Neuronal stem cell (in vitro differentiated cells): ENCODE measurements at regions not wholly inside any gene's neighbourhood (a gene's known extent, or its start where the extent isn't known, plus 50 kb on each side); places are given as distances from the start of the nearest gene placed in this dataset.

Source experiments
- DNase-seq: peaks from one replicate; pipeline ENCODE4 v3.0.0-alpha.2; 2013; ENCODE audit warnings: low spot score
- H2AFZ ChIP-seq: one replicate; pipeline ENCODE4 v1.6.1; 2013; ENCODE audit warnings: mild to moderate bottlenecking, low read length, inconsistent platforms
- H2AK5ac ChIP-seq: 2 replicates; pipeline ENCODE4 v1.6.1; 2013; ENCODE audit warnings: low read depth, mild to moderate bottlenecking, inconsistent platforms, low read length, moderate library complexity, mixed read lengths
- H2BK120ac ChIP-seq: 2 replicates; pipeline ENCODE4 v1.6.1; 2013; ENCODE audit warnings: low read depth, mild to moderate bottlenecking, inconsistent platforms, low read length, moderate library complexity, mixed read lengths
- H2BK12ac ChIP-seq: one replicate; pipeline ENCODE4 v1.6.1; 2013; ENCODE audit warnings: low read length, inconsistent platforms
- H2BK15ac ChIP-seq: 2 replicates; pipeline ENCODE4 v1.6.1; 2013; ENCODE audit warnings: mild to moderate bottlenecking, low read length, inconsistent platforms, mixed read lengths
- H2BK5ac ChIP-seq: one replicate; pipeline ENCODE4 v1.6.1; 2013; ENCODE audit warnings: inconsistent platforms, mild to moderate bottlenecking, low read length, moderate library complexity
- H3K14ac ChIP-seq: one replicate; pipeline ENCODE4 v1.6.1; 2013; ENCODE audit warnings: low read length, inconsistent platforms
- H3K18ac ChIP-seq: 2 replicates; pipeline ENCODE4 v1.6.1; 2013; ENCODE audit warnings: low read length, inconsistent platforms
- H3K23ac ChIP-seq: 2 replicates; pipeline ENCODE4 v1.6.1; 2013; ENCODE audit warnings: low read depth, mild to moderate bottlenecking, mixed read lengths, low read length, inconsistent platforms; ENCODE audit not compliant: poor library complexity
- H3K27ac ChIP-seq: replicated peaks from 3 replicates; pipeline ENCODE4 v1.5.1; 2013; ENCODE audit warnings: low read length, inconsistent platforms
- H3K27me3 ChIP-seq, 3 experiments: 2 replicates each; pipeline ENCODE4 v1.6.1; 2013; ENCODE audit warnings: low read length in 3 of 3, mild to moderate bottlenecking in 2 of 3, inconsistent platforms in 1 of 3, low read depth in 1 of 3, mixed read lengths in 1 of 3, moderate library complexity in 1 of 3; ENCODE audit not compliant: control insufficient read depth in 3 of 3, insufficient read depth in 3 of 3
- H3K36me3 ChIP-seq, 2 donors: replicated peaks in 1 of 2; 2 replicates each; pipeline ENCODE4 v1.6.1; 2013; ENCODE audit warnings: low read length in 2 of 2; ENCODE audit not compliant: control insufficient read depth in 2 of 2, insufficient read depth in 2 of 2
- H3K4ac ChIP-seq: 2 replicates; pipeline ENCODE4 v1.6.1; 2013; ENCODE audit warnings: inconsistent platforms, mild to moderate bottlenecking, low read length, moderate library complexity
- H3K4me1 ChIP-seq, 2 donors: 1 replicate in 1 of 2; 2 replicates in 1 of 2; pipeline ENCODE4 v1.6.1; 2013; ENCODE audit warnings: low read length in 2 of 2, low read depth in 1 of 2; ENCODE audit not compliant: control insufficient read depth in 2 of 2, insufficient read depth in 1 of 2
- H3K4me2 ChIP-seq: one replicate; pipeline ENCODE4 v1.6.1; 2013; ENCODE audit warnings: mild to moderate bottlenecking, low read length, inconsistent platforms; ENCODE audit not compliant: insufficient read depth, poor library complexity, severe bottlenecking
- H3K4me3 ChIP-seq, 2 donors: 2 replicates each; pipeline ENCODE4 v1.5.1; 2013; ENCODE audit warnings: low read length in 2 of 2, mild to moderate bottlenecking in 2 of 2, inconsistent platforms in 1 of 2, moderate library complexity in 1 of 2
- H3K79me1 ChIP-seq: one replicate; pipeline ENCODE4 v1.6.1; 2013; ENCODE audit warnings: low read depth, mild to moderate bottlenecking, inconsistent platforms, low read length, moderate library complexity
- H3K9ac ChIP-seq: one replicate; pipeline ENCODE4 v1.6.1; 2013; ENCODE audit warnings: mild to moderate bottlenecking, low read depth, low read length, inconsistent platforms; ENCODE audit not compliant: poor library complexity
- H3K9me3 ChIP-seq, 2 donors: replicated peaks in 1 of 2; 2 replicates each; pipeline versions ENCODE3 to v1.6.1; 2013; ENCODE audit warnings: low read length in 2 of 2, mild to moderate bottlenecking in 2 of 2, inconsistent platforms in 1 of 2, low read depth in 1 of 2, mixed read lengths in 1 of 2, moderate library complexity in 1 of 2; ENCODE audit not compliant: control insufficient read depth in 2 of 2, insufficient read depth in 1 of 2
- H4K8ac ChIP-seq: one replicate; pipeline ENCODE4 v1.6.1; 2013; ENCODE audit warnings: low read depth, mild to moderate bottlenecking, inconsistent platforms, low read length, moderate library complexity
- H4K91ac ChIP-seq: one replicate; pipeline ENCODE4 v1.6.1; 2013; ENCODE audit warnings: low read length, low read depth, mild to moderate bottlenecking, inconsistent platforms; ENCODE audit not compliant: poor library complexity
- WGBS, 2 donors: extraction: QIAGEN DNeasy Blood & Tissue Kit; methylation state at CpG; one replicate each; pipeline ENCODE4 v1.1.7; 2013; ENCODE audit warnings: missing lambda C conversion rate in 2 of 2, mixed read lengths in 1 of 2; ENCODE audit not compliant: insufficient read length in 2 of 2, insufficient replicate concordance in 1 of 2; ENCODE audit errors: extremely low coverage in 2 of 2; 5-methylcytosine and 5-hydroxymethylcytosine counted together

DNA sequence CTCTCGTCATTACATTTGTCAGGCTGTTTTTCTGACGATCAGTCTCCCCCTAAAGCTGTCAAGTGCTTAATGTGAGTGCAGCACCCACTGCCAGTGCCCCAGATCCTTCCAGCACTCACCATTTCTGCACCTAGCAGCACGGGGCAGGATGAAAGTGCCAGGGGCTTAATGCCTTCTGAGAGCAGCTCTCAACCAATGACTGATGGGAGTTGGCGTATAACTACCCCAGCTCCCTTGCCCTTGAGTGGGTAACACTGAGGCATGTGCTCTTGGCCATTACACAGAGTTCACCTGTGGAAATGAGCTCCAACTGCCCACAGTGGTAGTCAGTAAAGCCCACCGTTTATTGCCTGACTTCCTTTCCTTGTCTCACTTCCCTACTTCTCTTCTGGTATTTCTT lies 226.2 kb upstream of the BCOR start:
- no CpG with 5 or more reads among the region's 5 CpGs for WGBS, 2 donors
- H3K4me1 ChIP-seq, result no peaks in the 10 kb centered on the region
- no peak overlapping the region for H3K9ac ChIP-seq
- no peak overlapping the region for H4K8ac ChIP-seq
- no peaks in the 10 kb centered on the region for H3K79me1 ChIP-seq
- no peak overlapping the region for H2BK12ac ChIP-seq
- no peaks in the 10 kb centered on the region for H3K27me3 ChIP-seq
- no peaks in the 10 kb centered on the region for H3K9me3 ChIP-seq
- H2AFZ ChIP-seq, result no peak overlapping the region
- H2AK5ac ChIP-seq, result no peak overlapping the region
- H3K4me3 ChIP-seq, result no peak overlapping the region
- H3K27ac ChIP-seq, result no peak overlapping the region
- no peak overlapping the region for H2BK120ac ChIP-seq
- no peak overlapping the region for H3K14ac ChIP-seq
- no peak overlapping the region for H3K4me2 ChIP-seq
- no peak for DNase-seq
- H4K91ac ChIP-seq, result no peak overlapping the region
- no peak overlapping the region for H3K23ac ChIP-seq
- no peaks in the 10 kb centered on the region for H3K36me3 ChIP-seq
- H3K4ac ChIP-seq, result no peak overlapping the region
- no peak overlapping the region for H2BK15ac ChIP-seq
- H2BK5ac ChIP-seq, result no peak overlapping the region
- H3K18ac ChIP-seq, result no peak overlapping the region

DNA sequence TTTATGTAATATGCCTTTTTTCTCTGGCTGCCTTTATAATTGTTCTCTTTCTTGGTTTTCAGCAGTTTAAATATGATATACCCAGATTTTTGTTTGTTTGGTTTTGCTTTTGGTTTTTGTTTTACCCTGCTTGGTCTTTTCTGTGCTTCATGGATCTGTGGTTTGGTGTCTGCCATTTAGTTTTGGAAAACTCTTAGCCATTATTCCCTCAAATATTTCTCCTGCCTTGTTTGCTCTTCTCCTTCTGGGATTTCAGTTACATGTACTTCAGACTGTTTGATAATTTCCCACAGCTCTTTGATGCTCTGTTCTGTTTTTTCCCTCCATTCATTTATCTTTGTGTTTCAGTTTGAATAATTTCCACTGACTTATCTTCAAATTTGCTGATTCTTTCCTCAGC lies 223.1 kb upstream of the BCOR start:
- no peaks in the 10 kb centered on the region for H3K79me1 ChIP-seq
- no peak overlapping the region for H2BK15ac ChIP-seq
- no peak overlapping the region for H2BK120ac ChIP-seq
- no peaks in the 10 kb centered on the region for H3K27me3 ChIP-seq
- no peak overlapping the region for H2AFZ ChIP-seq
- H3K4ac ChIP-seq, result no peak overlapping the region
- no peak overlapping the region for H3K23ac ChIP-seq
- H3K36me3 ChIP-seq, result no peaks in the 10 kb centered on the region
- no peak overlapping the region for H2AK5ac ChIP-seq
- H3K4me1 ChIP-seq, result no peaks in the 10 kb centered on the region
- H2BK5ac ChIP-seq, result no peak overlapping the region
- no peak overlapping the region for H3K18ac ChIP-seq
- H3K4me2 ChIP-seq, result no peak overlapping the region
- H3K4me3 ChIP-seq, result no peak overlapping the region
- peaks cover 0 to 2% of the 10 kb centered on the region in 2 donors for H3K9me3 ChIP-seq
- H2BK12ac ChIP-seq, result no peak overlapping the region
- H3K9ac ChIP-seq, result no peak overlapping the region
- DNase-seq, result no peak
- H4K8ac ChIP-seq, result no peak overlapping the region
- H4K91ac ChIP-seq, result no peak overlapping the region
- H3K14ac ChIP-seq, result no peak overlapping the region
- no peak overlapping the region for H3K27ac ChIP-seq

DNA sequence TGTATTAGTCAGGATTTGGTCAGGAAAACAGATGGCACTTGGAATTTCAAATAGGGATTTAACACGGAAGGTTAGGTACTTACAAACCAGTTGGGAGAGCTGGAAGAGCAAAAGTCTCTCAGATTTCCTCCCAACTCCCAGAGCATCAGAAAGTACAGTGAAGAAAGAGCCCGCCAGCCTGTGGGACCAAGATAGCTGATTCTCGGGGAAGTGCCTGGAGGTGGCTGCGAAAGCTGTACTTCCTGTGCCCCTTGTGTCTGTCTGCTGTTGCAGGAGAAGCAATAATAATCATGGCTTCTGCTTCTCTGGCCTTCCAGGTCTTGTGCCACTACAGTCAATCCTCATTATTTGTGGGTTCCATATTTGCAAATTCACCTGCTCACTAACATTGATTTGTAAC lies 221.0 kb upstream of the BCOR start:
- H3K4ac ChIP-seq, result no peak overlapping the region
- no peak overlapping the region for H3K27ac ChIP-seq
- no peak overlapping the region for H3K23ac ChIP-seq
- no peak overlapping the region for H4K8ac ChIP-seq
- H2AFZ ChIP-seq, result no peak overlapping the region
- H4K91ac ChIP-seq, result no peak overlapping the region
- H3K9me3 ChIP-seq, result peaks cover 0 to 2% of the 10 kb centered on the region in 2 donors
- H2BK12ac ChIP-seq, result no peak overlapping the region
- no peak overlapping the region for H3K18ac ChIP-seq
- no peaks in the 10 kb centered on the region for H3K4me1 ChIP-seq
- H2BK5ac ChIP-seq, result no peak overlapping the region
- no peak overlapping the region for H3K14ac ChIP-seq
- no peaks in the 10 kb centered on the region for H3K27me3 ChIP-seq
- H3K9ac ChIP-seq, result no peak overlapping the region
- no CpG with 5 or more reads among the region's 4 CpGs for WGBS, 2 donors
- DNase-seq, result no peak
- H3K79me1 ChIP-seq, result no peaks in the 10 kb centered on the region
- no peak overlapping the region for H2BK120ac ChIP-seq
- no peak overlapping the region for H2BK15ac ChIP-seq
- H2AK5ac ChIP-seq, result no peak overlapping the region
- H3K4me3 ChIP-seq, result no peak overlapping the region
- H3K36me3 ChIP-seq, result no peaks in the 10 kb centered on the region
- no peak overlapping the region for H3K4me2 ChIP-seq

DNA sequence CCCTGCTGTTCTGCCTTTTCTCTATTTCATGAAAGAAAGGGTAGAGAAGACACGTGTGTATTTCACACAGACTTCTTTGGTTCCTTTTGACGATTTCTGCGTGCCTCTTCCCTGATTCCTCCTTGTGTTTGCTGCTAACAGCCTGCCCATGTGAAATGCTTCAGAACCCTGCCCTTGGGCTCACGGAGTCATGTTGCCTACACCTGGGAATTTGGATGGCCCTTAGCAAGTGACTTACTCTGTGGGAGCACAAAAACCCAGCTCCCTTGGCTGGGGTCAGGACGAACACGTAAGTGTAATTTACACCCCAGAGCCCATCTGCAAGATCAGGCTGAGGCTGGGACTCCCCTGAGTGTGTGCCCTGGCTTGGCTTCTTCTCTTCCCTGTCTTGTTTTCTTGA lies 220.3 kb upstream of the BCOR start:
- H2AFZ ChIP-seq, result no peak overlapping the region
- no peak overlapping the region for H2BK5ac ChIP-seq
- H2AK5ac ChIP-seq, result no peak overlapping the region
- H3K27ac ChIP-seq, result no peak overlapping the region
- H3K18ac ChIP-seq, result no peak overlapping the region
- H3K79me1 ChIP-seq, result no peaks in the 10 kb centered on the region
- H3K14ac ChIP-seq, result no peak overlapping the region
- no peak overlapping the region for H3K4ac ChIP-seq
- no peaks in the 10 kb centered on the region for H3K27me3 ChIP-seq
- H2BK12ac ChIP-seq, result no peak overlapping the region
- no peak overlapping the region for H3K4me3 ChIP-seq
- no peaks in the 10 kb centered on the region for H3K4me1 ChIP-seq
- no peak overlapping the region for H2BK120ac ChIP-seq
- no peak overlapping the region for H2BK15ac ChIP-seq
- H4K91ac ChIP-seq, result no peak overlapping the region
- H4K8ac ChIP-seq, result no peak overlapping the region
- no CpG with 5 or more reads among the region's 6 CpGs for WGBS, 2 donors
- DNase-seq, result no peak
- no peak overlapping the region for H3K9ac ChIP-seq
- no peak overlapping the region for H3K23ac ChIP-seq
- no peak overlapping the region for H3K4me2 ChIP-seq
- no peaks in the 10 kb centered on the region for H3K36me3 ChIP-seq
- peaks cover 0 to 2% of the 10 kb centered on the region in 2 donors for H3K9me3 ChIP-seq
